Right atrium auricular region (tissue), 2 donors: ENCODE measurements at regions not wholly inside any gene's neighbourhood (a gene's known extent, or its start where the extent isn't known, plus 50 kb on each side); places are given as distances from the start of the nearest gene placed in this dataset.
A peak's percentile ranks its signal among the peaks of the same experiment; 100 is the strongest.

ENCODE experiments used
- DNase-seq: peaks from one replicate; pipeline ENCODE4 v3.0.0-alpha.2; 2019; ENCODE audit warnings: low spot score
- H3K27ac ChIP-seq, 2 donors: fragments of 200-600 bp; sonication (generic); 1 replicate in 1 of 2; 2 replicates in 1 of 2; pipeline ENCODE4 v1.5.1; 2016 to 2019
- H3K27me3 ChIP-seq, 2 donors: fragments of 200-600 bp; sonication (generic); one replicate each; pipeline versions ENCODE4 v1.5.1 to v1.6.0; 2017 to 2019
- H3K36me3 ChIP-seq: fragments of 200-600 bp; sonication (generic); one replicate; pipeline ENCODE4 v1.5.1; 2016
- H3K4me1 ChIP-seq, 2 donors: fragments of 200-600 bp; sonication (generic); one replicate each; pipeline versions ENCODE4 v1.5.1 to v1.6.0; 2017 to 2019
- H3K4me3 ChIP-seq, 2 donors: fragments of 200-600 bp; sonication (generic); 1 replicate in 1 of 2; 2 replicates in 1 of 2; pipeline ENCODE4 v1.5.1; 2017 to 2019; ENCODE audit warnings: mild to moderate bottlenecking in 1 of 2, moderate library complexity in 1 of 2
- H3K9me3 ChIP-seq, 2 donors: fragments of 200-600 bp; sonication (generic); one replicate each; pipeline ENCODE4 v1.5.1; 2019
- TF ChIP-seq, protein P1 (sequence below), 2 donors: fragments of 200-600 bp; sonication (generic); IDR thresholded peaks; one replicate each; pipeline ENCODE4 v1.5.1; 2019; ENCODE audit warnings: antibody characterized with exemption in 2 of 2

DNA sequence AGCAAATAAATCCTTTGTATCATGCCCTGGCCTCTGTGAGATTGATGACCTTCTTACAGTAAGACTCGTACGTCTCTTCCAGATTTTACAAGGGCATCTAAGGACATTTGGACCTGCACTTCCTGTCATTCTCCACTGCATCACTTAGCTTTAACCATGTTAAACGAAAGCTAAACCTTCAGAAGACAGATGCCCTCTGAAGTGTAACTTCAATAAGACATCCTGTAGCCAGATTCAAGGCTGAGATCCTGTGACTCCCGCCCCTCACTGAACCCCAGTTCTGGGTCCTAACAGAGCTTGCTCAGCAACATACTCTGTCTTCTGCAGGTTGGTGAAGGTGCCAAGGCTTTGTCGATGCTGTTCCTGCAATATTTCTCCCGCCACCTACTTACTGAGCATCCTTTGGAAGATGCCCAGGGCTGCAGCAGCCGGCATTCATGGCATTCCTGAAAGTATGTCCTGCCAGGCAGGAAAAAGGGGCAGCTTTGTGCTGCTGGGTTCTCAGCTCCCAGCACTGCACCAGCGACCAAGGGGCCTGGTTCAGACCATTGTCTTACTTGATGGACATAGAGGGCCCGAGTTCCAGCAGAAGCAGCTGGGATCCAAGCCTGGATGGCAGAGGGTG is 131.1 kb downstream of the AXIN2 start:
- Histone ChIP-seq H3K36me3 (no peaks in the 10 kb centered on the region), H3K4me1 (no peaks in the 10 kb centered on the region), H3K4me3 (no peak overlapping the region), H3K9me3 (no peaks in the 10 kb centered on the region), H3K27ac (peak overlapping the region in 1 of 2 donors; percentile 55), H3K27me3 (no peaks in the 10 kb centered on the region)
- TF ChIP-seq, protein P1, sequence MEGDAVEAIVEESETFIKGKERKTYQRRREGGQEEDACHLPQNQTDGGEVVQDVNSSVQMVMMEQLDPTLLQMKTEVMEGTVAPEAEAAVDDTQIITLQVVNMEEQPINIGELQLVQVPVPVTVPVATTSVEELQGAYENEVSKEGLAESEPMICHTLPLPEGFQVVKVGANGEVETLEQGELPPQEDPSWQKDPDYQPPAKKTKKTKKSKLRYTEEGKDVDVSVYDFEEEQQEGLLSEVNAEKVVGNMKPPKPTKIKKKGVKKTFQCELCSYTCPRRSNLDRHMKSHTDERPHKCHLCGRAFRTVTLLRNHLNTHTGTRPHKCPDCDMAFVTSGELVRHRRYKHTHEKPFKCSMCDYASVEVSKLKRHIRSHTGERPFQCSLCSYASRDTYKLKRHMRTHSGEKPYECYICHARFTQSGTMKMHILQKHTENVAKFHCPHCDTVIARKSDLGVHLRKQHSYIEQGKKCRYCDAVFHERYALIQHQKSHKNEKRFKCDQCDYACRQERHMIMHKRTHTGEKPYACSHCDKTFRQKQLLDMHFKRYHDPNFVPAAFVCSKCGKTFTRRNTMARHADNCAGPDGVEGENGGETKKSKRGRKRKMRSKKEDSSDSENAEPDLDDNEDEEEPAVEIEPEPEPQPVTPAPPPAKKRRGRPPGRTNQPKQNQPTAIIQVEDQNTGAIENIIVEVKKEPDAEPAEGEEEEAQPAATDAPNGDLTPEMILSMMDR (IDR thresholded peaks at IDR 0.05), result no peak
- no peak for DNase-seq

DNA sequence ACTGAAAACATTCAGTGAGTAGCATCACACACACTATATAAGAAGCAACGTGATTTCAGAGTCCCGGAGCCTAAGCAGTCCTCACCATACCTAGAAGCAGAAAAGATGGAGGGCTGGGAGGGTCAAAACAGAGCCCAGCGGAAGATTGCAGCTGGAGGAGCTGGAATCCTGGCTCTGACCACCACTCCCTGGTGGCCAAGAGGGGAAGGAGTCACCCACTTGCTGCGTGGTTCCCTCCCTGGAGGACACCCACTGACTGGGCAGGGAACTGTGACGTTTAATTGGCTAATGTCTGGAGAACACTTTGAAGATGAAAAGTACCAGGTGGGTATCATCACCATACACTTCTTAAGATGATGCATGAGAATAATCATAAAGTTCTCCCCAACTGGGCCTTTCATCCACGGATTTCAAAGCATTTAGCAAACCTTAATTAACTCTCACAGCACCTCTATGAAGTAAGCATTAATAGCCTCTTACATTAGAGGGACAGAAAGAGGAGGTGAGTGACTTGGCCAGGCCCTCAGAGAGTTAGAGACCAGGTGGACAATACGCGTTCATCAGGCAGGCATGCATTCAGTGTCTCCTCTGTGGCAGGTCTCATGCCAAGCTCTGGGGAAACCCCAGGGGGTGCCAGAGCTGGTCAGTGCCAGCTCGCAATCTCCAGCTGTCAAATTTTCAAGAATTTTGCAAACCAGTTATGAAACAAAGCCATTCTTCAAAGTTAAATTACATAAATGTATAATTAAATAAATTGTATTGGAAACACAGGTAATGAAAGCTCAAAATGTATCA is 137.9 kb downstream of the AXIN2 start:
- Histone ChIP-seq H3K27me3 (no peaks in the 10 kb centered on the region), H3K36me3 (no peaks in the 10 kb centered on the region), H3K4me3 (no peak overlapping the region), H3K9me3 (no peaks in the 10 kb centered on the region), H3K4me1 (no peaks in the 10 kb centered on the region), H3K27ac (no peak overlapping the region)
- DNase-seq, result no peak
- TF ChIP-seq, protein P1 (IDR thresholded peaks at IDR 0.05), result no peak

DNA sequence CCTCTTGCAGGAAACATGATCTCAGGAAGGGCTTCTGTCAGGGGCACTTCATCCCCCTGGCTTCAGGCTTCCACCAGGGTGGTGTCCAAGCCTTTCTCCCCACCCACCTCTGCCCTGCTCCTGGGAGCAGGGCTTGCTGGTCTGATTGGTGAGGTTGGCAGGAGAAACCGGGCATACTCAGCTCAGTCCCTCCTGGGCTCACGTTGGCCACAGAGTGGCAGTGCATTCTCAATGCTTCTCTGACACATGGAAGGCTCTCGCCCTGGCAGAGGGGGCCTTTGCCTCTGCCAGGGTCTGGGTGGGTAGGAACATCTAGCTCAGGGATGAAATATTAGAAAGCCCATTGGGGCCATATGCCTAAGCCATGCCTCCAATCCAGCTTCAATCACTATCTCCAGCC is 142.8 kb downstream of the AXIN2 start:
- Histone ChIP-seq H3K27ac (no peak overlapping the region), H3K27me3 (no peaks in the 10 kb centered on the region), H3K36me3 (no peaks in the 10 kb centered on the region), H3K4me1 (no peaks in the 10 kb centered on the region), H3K9me3 (no peaks in the 10 kb centered on the region), H3K4me3 (no peak overlapping the region)
- no peak for DNase-seq
- TF ChIP-seq, protein P1 (IDR thresholded peaks at IDR 0.05), result peak in 1 of 2 donors; percentile 52

DNA sequence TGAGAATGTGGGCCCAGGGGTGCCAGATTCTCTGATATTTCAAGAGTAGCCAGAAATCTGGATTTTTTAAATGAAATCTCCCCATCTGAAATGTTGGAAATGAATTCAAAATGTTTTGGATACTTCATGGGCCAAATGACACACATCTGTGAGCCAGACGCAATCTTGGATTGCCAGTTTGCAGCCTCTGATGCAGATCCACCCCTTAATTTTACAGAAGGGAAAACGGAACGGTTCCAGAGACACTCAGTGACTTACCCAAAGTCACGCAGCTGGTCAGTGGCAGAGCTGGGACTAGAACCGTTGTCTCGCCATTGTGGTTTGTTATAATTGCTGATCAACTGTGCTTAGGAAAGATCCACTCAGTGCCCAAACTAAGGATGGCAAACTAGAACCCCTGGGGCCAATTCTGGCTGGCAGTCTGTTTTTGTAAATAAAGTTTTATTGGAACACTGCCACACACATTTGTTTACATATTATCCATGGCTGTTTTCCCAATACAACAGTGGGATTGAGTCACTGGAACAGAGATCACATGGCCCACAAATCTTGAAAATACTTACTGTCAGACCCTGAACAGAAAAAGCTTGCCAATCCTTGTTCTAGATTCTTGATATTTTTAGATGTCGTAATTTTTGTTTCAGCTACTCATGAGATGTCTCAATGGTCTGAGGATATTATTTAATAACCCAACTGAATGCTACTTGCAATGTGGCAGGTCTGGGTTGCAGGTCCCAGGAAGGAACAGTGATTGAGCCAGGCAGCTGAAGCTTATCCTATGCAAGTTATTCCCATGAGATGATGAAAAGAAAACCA is 143.8 kb downstream of the AXIN2 start:
- Histone ChIP-seq H3K4me1 (no peaks in the 10 kb centered on the region), H3K36me3 (no peaks in the 10 kb centered on the region), H3K27me3 (no peaks in the 10 kb centered on the region), H3K9me3 (no peaks in the 10 kb centered on the region), H3K27ac (no peak overlapping the region), H3K4me3 (no peak overlapping the region)
- TF ChIP-seq, protein P1 (IDR thresholded peaks at IDR 0.05), result no peak
- DNase-seq, result no peak

DNA sequence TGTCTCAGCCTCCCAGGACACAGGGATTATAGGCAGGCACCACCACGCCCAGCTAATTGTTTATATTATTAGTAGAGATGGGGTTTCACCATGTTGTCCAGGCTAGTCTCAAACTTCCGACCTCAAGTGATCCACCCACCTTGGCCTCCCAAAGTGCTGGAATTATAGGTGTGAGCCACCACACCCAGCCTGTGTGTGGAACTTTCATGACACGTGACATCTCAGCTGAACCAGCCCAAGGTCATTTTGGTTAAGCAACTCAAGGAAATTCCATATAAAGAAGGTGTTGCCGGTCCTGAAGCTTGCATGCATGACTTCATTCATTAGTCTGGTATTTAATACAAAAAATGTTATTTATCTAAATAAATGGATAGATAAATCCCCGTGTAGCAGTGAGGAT is 145.5 kb downstream of the AXIN2 start:
- H3K27me3 ChIP-seq, result no peaks in the 10 kb centered on the region
- DNase-seq, result no peak
- H3K4me3 ChIP-seq, result no peak overlapping the region
- TF ChIP-seq, protein P1 (IDR thresholded peaks at IDR 0.05), result no peak
- no peaks in the 10 kb centered on the region for H3K36me3 ChIP-seq
- H3K9me3 ChIP-seq, result no peaks in the 10 kb centered on the region
- H3K4me1 ChIP-seq, result no peaks in the 10 kb centered on the region
- no peak overlapping the region for H3K27ac ChIP-seq
